Uterus (tissue), 2 donors: ENCODE measurements at regions not wholly inside any gene's neighbourhood (a gene's known extent, or its start where the extent isn't known, plus 50 kb on each side); places are given as distances from the start of the nearest gene placed in this dataset.

Experiments used
- CTCF ChIP-seq, 4 experiments: fragments of 200-600 bp in 2 of 4; fragments of 450-650 bp in 2 of 4; sonication (generic) in 2 of 4; IDR thresholded peaks; one replicate each; pipeline ENCODE4 v1.5.1; 2016 to 2019; ENCODE audit warnings: antibody characterized with exemption in 4 of 4, mild to moderate bottlenecking in 2 of 4, moderate library complexity in 1 of 4
- POLR2A ChIP-seq, 2 donors: fragments of 450-650 bp; IDR thresholded peaks; one replicate each; pipeline ENCODE4 v1.6.1; 2016; ENCODE audit warnings: antibody characterized with exemption in 2 of 2, mild to moderate bottlenecking in 1 of 2, moderate library complexity in 1 of 2

GRCh38 chr3:31178467-31178866 lies 284.0 kb upstream of the GADL1 start:
- TF ChIP-seq CTCF (IDR thresholded peaks at IDR 0.05), result no peak
- TF ChIP-seq POLR2A (IDR thresholded peaks at IDR 0.05), result no peak
